Lower lobe of right lung (tissue), 2 donors: ENCODE measurements at regions not wholly inside any gene's neighbourhood (a gene's known extent, or its start where the extent isn't known, plus 50 kb on each side); places are given as distances from the start of the nearest gene placed in this dataset.
"Not testable (repeated sequence)": the region's sequence is repeated elsewhere in the genome, so short reads cannot be mapped to it uniquely, and the experiment has no call there.

Experiments
- ATAC-seq, 2 donors: fragments of 200-7000 bp; cut with Tn5 transposase; one replicate each; pipeline ENCODE4 v1.9.1; 2020 to 2022; ENCODE audit warnings: mild to moderate bottlenecking in 2 of 2, moderate library complexity in 2 of 2
- DNase-seq: peaks from one replicate; pipeline ENCODE4 v3.0.0-alpha.2; 2020
- H3K27ac ChIP-seq: fragments of 200-600 bp; one replicate; pipeline ENCODE4 v1.8.0; 2022
- H3K27me3 ChIP-seq: fragments of 200-600 bp; one replicate; pipeline ENCODE4 v1.8.0; 2022; ENCODE audit warnings: low read depth
- H3K36me3 ChIP-seq: fragments of 200-600 bp; one replicate; pipeline ENCODE4 v1.8.0; 2022; ENCODE audit warnings: mild to moderate bottlenecking
- H3K4me1 ChIP-seq: fragments of 200-600 bp; one replicate; pipeline ENCODE4 v1.8.0; 2022
- H3K4me3 ChIP-seq: fragments of 200-600 bp; one replicate; pipeline ENCODE4 v1.8.0; 2022; ENCODE audit warnings: mild to moderate bottlenecking
- H3K9me3 ChIP-seq: fragments of 200-600 bp; one replicate; pipeline ENCODE4 v1.8.0; 2022
- CTCF ChIP-seq: fragments of 200-600 bp; IDR thresholded peaks from one replicate; pipeline ENCODE4 v1.8.0; 2022; ENCODE audit warnings: antibody characterized with exemption, mild to moderate bottlenecking
- intact Hi-C: fragments of 100-400 bp; cut with DNase I; formaldehyde crosslinking; loops from one replicate; pipeline ENCODE4 v1.11.0; 2022
- donor health status: DM: no; HTN: yes; CAD: no; lungs with severe emphysema.

GRCh38 chr16:88128556-88128955 is 177.3 kb downstream of the BANP start:
- Histone ChIP-seq H3K4me3 (no peak overlapping the region), H3K4me1 (no peaks in the 10 kb centered on the region), H3K27ac (no peak overlapping the region), H3K36me3 (no peaks in the 10 kb centered on the region), H3K9me3 (no peaks in the 10 kb centered on the region), H3K27me3 (no peaks in the 10 kb centered on the region)
- no peak for TF ChIP-seq CTCF
- no peak for ATAC-seq
- intact Hi-C loops, result no loop called here
- peak; percentile 24 for DNase-seq

GRCh38 chr16:88129133-88129532 is 177.9 kb downstream of the BANP start:
- ATAC-seq, H3K9me3 ChIP-seq, H3K36me3 ChIP-seq, intact Hi-C loops, H3K4me1 ChIP-seq, H3K4me3 ChIP-seq, H3K27ac ChIP-seq, H3K27me3 ChIP-seq: not testable (repeated sequence)
- peak; percentile 30 for DNase-seq

GRCh38 chr16:88130016-88130415 is 178.8 kb downstream of the BANP start:
- Histone ChIP-seq H3K4me3 (no peak overlapping the region), H3K36me3 (no peaks in the 10 kb centered on the region), H3K27ac (no peak overlapping the region), H3K9me3 (no peaks in the 10 kb centered on the region), H3K4me1 (no peaks in the 10 kb centered on the region), H3K27me3 (no peaks in the 10 kb centered on the region)
- DNase-seq (peak; percentile 24), ATAC-seq (no peak)
- intact Hi-C loops, result no loop called here
- no peak for TF ChIP-seq CTCF

- intact Hi-C loops, result no loop called here
- H3K4me1 ChIP-seq, result no peaks in the 10 kb centered on the region
- H3K4me3 ChIP-seq, result no peak overlapping the region
- no peak for TF ChIP-seq CTCF
- H3K36me3 ChIP-seq, result no peaks in the 10 kb centered on the region
- no peak overlapping the region for H3K27ac ChIP-seq
- no peaks in the 10 kb centered on the region for H3K9me3 ChIP-seq
- DNase-seq (peak; percentile 35), ATAC-seq (no peak)
- no peaks in the 10 kb centered on the region for H3K27me3 ChIP-seq
Observed at GRCh38 chr16:88130681-88131080, 179.4 kb downstream of the BANP start.

- DNase-seq, result peak; percentile 35
- Histone ChIP-seq H3K4me3 (no peak overlapping the region), H3K4me1 (no peaks in the 10 kb centered on the region), H3K36me3 (no peaks in the 10 kb centered on the region), H3K9me3 (no peaks in the 10 kb centered on the region), H3K27ac (no peak overlapping the region), H3K27me3 (no peaks in the 10 kb centered on the region)
- intact Hi-C loops, result no loop called here
- no peak for ATAC-seq
- TF ChIP-seq CTCF, result no peak
Observed at GRCh38 chr16:88131256-88131655, 180.0 kb downstream of the BANP start.

GRCh38 chr16:88131966-88132365 is 180.7 kb downstream of the BANP start:
- no peaks in the 10 kb centered on the region for H3K4me1 ChIP-seq
- intact Hi-C loops, result no loop called here
- DNase-seq, result peak; percentile 39
- no peaks in the 10 kb centered on the region for H3K9me3 ChIP-seq
- no peak overlapping the region for H3K27ac ChIP-seq
- no peak for TF ChIP-seq CTCF
- H3K4me3 ChIP-seq, result no peak overlapping the region
- no peaks in the 10 kb centered on the region for H3K27me3 ChIP-seq
- no peak for ATAC-seq
- no peaks in the 10 kb centered on the region for H3K36me3 ChIP-seq
